MCF 10A (cell line): ENCODE measurements at regions not wholly inside any gene's neighbourhood (a gene's known extent, or its start where the extent isn't known, plus 50 kb on each side); places are given as distances from the start of the nearest gene placed in this dataset.

Experiments
- BruUV-seq: library from RNA; stranded (reverse); fragments of 400-500 nt; replicated peaks from 2 replicates; lab custom pipeline; 2021; lab: Mats Ljungman, UMichigan
- CTCF ChIA-PET: fragments of 300-600 bp; sonication (Branson Sonifier 250); formaldehyde crosslinking; extraction: SDS; loops from one replicate; lab custom pipeline; 2021; ENCODE audit warnings: antibody characterized with exemption, inconsistent platforms; lab: Yijun Ruan, JAX
- POLR2A ChIA-PET: fragments of 300-600, 350-650 bp; sonication (Branson Sonifier 250); formaldehyde crosslinking; extraction: SDS; loops from one replicate; lab custom pipeline; 2020; ENCODE audit warnings: antibody characterized with exemption, inconsistent platforms; lab: Yijun Ruan, JAX
- DNase-seq: peaks from one replicate; pipeline ENCODE4 v3.0.0-alpha.2; 2018; ENCODE audit not compliant: unreplicated experiment
- H3K27ac Mint-ChIP-seq: one replicate; pipeline ENCODE4 v1.8.0; 2022; ENCODE audit warnings: mild to moderate bottlenecking, low read depth, mixed read lengths; ENCODE audit not compliant: unreplicated experiment
- H3K27me3 Mint-ChIP-seq: one replicate; pipeline ENCODE4 v1.8.0; 2022; ENCODE audit warnings: mixed read lengths; ENCODE audit not compliant: insufficient read depth, unreplicated experiment
- H3K36me3 Mint-ChIP-seq: one replicate; pipeline ENCODE4 v1.8.0; 2022; ENCODE audit warnings: mild to moderate bottlenecking, moderate library complexity, mixed read lengths; ENCODE audit not compliant: insufficient read depth, unreplicated experiment
- H3K4me1 Mint-ChIP-seq: one replicate; pipeline ENCODE4 v1.8.0; 2022; ENCODE audit warnings: mixed read lengths; ENCODE audit not compliant: insufficient read depth, unreplicated experiment
- H3K4me3 Mint-ChIP-seq: one replicate; pipeline ENCODE4 v1.8.0; 2022; ENCODE audit warnings: mild to moderate bottlenecking, moderate library complexity, mixed read lengths; ENCODE audit not compliant: unreplicated experiment
- H3K9me3 Mint-ChIP-seq: one replicate; pipeline ENCODE4 v1.8.0; 2022; ENCODE audit warnings: mixed read lengths; ENCODE audit not compliant: unreplicated experiment
- CTCF ChIP-seq: fragments of 200-600 bp; IDR thresholded peaks from one replicate; pipeline ENCODE4 v1.8.0; 2022; ENCODE audit warnings: antibody characterized with exemption, mild to moderate bottlenecking; ENCODE audit not compliant: unreplicated experiment
- intact Hi-C: fragments of 100-400 bp; cut with micrococcal nuclease; formaldehyde crosslinking; loops from 2 replicates; pipeline ENCODE4 v1.14.1; 2022

GRCh38 chr16:47967374-47967773 is 188.4 kb downstream of the ABCC12 start:
- DNase-seq: no peak
- intact Hi-C loops: no loop called here
- Mint-ChIP-seq H3K27me3 (peaks cover 23% of the 10 kb centered on the region), H3K9me3 (no peaks in the 10 kb centered on the region), H3K4me1 (no peaks in the 10 kb centered on the region), H3K4me3 (no peak overlapping the region), H3K36me3 (no peaks in the 10 kb centered on the region), H3K27ac (no peak overlapping the region)
- ChIA-PET CTCF (interaction anchor here (0.7 kb wide), 1 partner anchor 1501 kb away, joined by 4 read pairs; no protein-coding TSS in a partner anchor), POLR2A (no interaction called here)
- no TSS peak for BruUV-seq
- TF ChIP-seq CTCF: no peak

DNA sequence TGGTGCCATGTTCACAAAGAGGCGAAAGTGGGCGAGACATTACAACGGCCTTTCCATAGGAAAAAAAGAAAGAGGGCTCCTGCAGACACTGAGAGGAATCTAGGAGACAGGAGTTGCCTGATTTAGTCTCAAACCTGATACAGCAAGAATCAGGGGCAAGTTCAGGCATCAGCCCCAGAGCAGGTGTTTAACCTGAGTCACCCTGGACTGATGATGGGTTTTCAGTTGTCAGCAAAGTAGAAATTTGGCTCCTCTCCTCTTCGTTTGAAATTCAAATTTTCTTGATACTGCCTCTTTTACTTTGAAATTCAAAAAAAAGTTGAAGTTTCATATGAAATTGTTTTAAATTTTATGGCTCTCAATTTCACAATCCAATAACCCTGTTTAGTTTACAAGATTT is 189.5 kb downstream of the ABCC12 start:
- Mint-ChIP-seq H3K27me3 (peaks cover 12% of the 10 kb centered on the region), H3K27ac (no peak overlapping the region), H3K4me3 (no peak overlapping the region), H3K4me1 (no peaks in the 10 kb centered on the region), H3K36me3 (no peaks in the 10 kb centered on the region), H3K9me3 (no peaks in the 10 kb centered on the region)
- no TSS peak for BruUV-seq
- intact Hi-C loops: no loop called here
- ChIA-PET POLR2A (interaction anchor here (0.6 kb wide), 1 partner anchor 500 kb away, joined by 3 read pairs; no protein-coding TSS in a partner anchor), CTCF (interaction anchor here (0.7 kb wide), 1 partner anchor 375 kb away, joined by 5 read pairs; no protein-coding TSS in a partner anchor)
- DNase-seq: no peak
- no peak for TF ChIP-seq CTCF

DNA sequence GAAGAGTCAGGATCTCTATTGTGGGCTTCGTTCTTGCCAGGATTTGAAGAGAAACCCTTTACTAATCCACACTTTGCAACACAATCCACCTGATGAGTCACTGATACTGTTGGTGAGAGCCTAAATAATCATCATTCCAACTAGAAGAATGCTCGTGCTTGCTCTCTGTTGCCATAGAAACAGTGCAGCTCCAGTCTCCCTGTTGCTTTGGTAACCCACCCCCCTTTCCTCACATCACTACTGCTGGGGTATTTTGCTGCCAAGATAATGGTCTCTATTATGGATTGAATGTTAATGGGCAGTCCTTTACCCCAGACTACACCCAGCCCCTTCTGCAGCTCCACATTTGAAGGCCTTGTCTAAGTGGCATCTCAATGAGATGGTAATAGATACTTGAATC is 190.4 kb downstream of the ABCC12 start:
- intact Hi-C loops: no loop called here
- no peak overlapping the region for H3K4me3 Mint-ChIP-seq
- no peak for TF ChIP-seq CTCF
- peaks cover 10% of the 10 kb centered on the region for H3K27me3 Mint-ChIP-seq
- ChIA-PET CTCF (interaction anchor here (0.6 to 1.6 kb wide), 5 partner anchors 12 to 992 kb away, joined by 3 read pairs; no protein-coding TSS in a partner anchor), POLR2A (interaction anchor here (0.6 kb wide), 1 partner anchor 62 kb away, joined by 3 read pairs; no protein-coding TSS in a partner anchor)
- no peak overlapping the region for H3K27ac Mint-ChIP-seq
- no peaks in the 10 kb centered on the region for H3K36me3 Mint-ChIP-seq
- DNase-seq: peak; percentile 13
- no peaks in the 10 kb centered on the region for H3K4me1 Mint-ChIP-seq
- no peaks in the 10 kb centered on the region for H3K9me3 Mint-ChIP-seq
- BruUV-seq: no TSS peak

DNA sequence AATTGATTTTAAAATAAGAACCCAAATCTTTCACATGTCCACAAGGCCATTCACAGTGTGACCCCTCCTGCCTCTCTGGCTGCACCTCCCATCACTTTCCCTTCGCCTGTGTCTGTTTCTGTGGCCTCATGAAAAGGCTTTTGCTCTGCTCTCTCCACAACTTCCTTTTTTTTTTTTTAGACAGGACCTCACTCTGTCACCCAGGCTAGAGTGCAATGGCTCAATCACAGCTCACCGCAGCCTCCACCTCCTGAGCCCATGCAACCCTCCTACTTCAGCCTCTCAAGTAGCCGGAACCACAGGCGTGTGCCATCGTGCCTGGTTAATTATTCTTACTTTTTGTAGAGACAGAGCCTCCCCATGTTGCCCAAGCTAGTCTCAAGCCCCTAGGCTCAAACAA is 197.1 kb downstream of the ABCC12 start:
- ChIA-PET CTCF (no interaction called here), POLR2A (no interaction called here)
- no peaks in the 10 kb centered on the region for H3K4me1 Mint-ChIP-seq
- intact Hi-C loops: no loop called here
- H3K27me3 Mint-ChIP-seq: no peaks in the 10 kb centered on the region
- no TSS peak for BruUV-seq
- no peak for DNase-seq
- H3K36me3 Mint-ChIP-seq: peaks cover 5% of the 10 kb centered on the region
- TF ChIP-seq CTCF: no peak
- H3K27ac Mint-ChIP-seq: no peak overlapping the region
- no peaks in the 10 kb centered on the region for H3K9me3 Mint-ChIP-seq
- no peak overlapping the region for H3K4me3 Mint-ChIP-seq
